NT2/D1 (cell line): ENCODE measurements at regions not wholly inside any gene's neighbourhood (a gene's known extent, or its start where the extent isn't known, plus 50 kb on each side); places are given as distances from the start of the nearest gene placed in this dataset.

ENCODE experiments used
- YY1 ChIP-seq: IDR thresholded peaks from 2 replicates; pipeline ENCODE4 v1.6.1; 2011; ENCODE audit not compliant: insufficient read length, insufficient read depth
- ZNF274 ChIP-seq: IDR thresholded peaks from 2 replicates; pipeline ENCODE4 v1.6.1; 2011; ENCODE audit warnings: mild to moderate bottlenecking, low read depth, low read length

GRCh38 chr16:64486561-64486960, 635.3 kb downstream of the CDH11 start:
- TF ChIP-seq YY1 (no peak), ZNF274 (no peak)
